Stimulated activated CD4-positive, alpha-beta T cell treated with anti-CD3 and anti-CD28 coated beads, Interleukin-1b, Interleukin-23, amount 100 ng/mL, for 24 hours (primary cell): ENCODE measurements at regions not wholly inside any gene's neighbourhood (a gene's known extent, or its start where the extent isn't known, plus 50 kb on each side); places are given as distances from the start of the nearest gene placed in this dataset.
"Not testable (repeated sequence)": the region's sequence is repeated elsewhere in the genome, so short reads cannot be mapped to it uniquely, and the experiment has no call there.

Source experiments
- DNase-seq, 4 experiments: peaks; one replicate each; pipeline ENCODE4 v3.0.0-alpha.2; 2020; ENCODE audit warnings: low read depth in 4 of 4, low spot score in 1 of 4

DNA sequence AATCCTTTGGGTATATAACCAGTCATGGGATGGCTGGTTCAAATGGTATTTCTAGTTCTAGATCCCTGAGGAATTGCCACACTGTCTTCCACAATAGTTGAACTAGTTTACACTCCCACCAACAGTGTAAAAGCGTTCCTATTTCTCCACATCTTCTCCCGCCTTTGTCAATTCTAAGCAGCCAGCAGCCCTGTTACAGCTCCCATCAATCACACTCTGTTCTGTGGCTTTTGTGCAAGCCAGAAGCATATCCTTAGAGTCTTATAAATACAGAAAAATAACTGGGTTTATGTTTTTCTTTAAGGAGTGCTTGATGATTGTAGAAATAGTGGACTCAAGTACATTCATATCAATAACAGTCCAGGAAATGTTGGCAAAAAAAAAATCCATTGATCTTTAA is 232.9 kb downstream of the ASMT start:
- DNase-seq = not testable (repeated sequence)

DNA sequence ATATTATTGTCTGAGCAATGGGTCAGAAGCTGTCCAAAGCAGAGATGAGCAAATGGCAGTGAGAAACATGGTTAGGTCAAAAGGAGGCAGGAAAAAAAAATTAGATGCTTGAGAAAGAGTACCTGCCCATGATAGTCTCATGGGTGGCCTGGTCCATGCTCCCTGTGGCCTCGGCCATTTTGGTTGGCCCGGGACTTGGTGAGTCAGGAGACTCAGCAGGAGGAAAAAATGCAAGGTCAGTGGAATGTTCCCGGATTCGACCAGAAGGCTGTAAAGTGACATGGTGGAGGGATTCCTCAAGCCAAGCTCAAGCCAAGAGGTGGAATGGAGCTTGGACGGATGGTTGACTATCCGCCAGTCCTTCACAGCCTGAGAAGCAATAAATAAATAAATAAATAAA is 236.7 kb downstream of the ASMT start:
- DNase-seq = no peak

DNA sequence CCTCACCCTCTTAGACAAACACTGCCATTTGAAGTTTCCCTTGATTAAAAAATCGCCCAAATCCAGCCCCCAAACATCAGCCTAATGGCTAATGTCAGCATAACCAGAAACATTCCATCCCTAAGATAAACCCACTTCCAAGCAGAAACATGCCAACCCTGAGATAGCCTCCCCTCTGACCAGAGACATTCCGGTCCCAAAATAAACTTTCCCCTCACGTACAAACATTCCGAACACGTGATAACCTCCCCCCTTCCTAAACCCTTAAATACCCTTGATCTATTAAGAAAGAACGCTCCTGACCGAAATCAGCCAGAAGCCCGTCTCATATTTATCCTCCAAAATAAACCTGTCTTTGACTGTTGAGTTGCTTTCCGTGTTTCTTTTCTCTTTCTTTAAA is 237.2 kb downstream of the ASMT start:
- DNase-seq = no peak

GRCh38 chrX:1853447-1853846 is 238.6 kb downstream of the ASMT start:
- DNase-seq = no peak

- DNase-seq = no peak
Observed at GRCh38 chrX:1853916-1854315, 239.1 kb downstream of the ASMT start.

- DNase-seq = not testable (repeated sequence)
Observed at GRCh38 chrX:1854861-1855260, 240.0 kb downstream of the ASMT start.

DNA sequence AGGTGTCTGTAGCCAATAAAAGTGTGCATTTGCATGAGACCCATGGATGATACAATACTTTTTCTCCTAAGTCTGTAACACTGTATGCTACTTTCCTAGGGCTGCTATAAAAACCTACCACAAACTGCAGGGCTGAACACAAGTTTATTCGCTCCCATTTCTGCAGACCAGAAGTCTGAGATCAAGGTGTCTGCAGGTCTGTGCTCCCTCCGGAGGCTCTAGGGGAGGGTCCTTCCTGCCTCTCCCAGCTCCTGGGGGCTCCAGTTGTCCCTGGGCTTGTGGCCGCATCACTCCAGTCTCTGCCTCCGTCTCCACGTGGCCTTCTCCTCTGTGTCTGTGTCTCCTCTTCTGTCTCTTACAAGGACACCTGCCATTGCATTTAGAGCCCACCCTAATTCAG is 244.4 kb downstream of the ASMT start:
- not testable (repeated sequence) for DNase-seq

DNA sequence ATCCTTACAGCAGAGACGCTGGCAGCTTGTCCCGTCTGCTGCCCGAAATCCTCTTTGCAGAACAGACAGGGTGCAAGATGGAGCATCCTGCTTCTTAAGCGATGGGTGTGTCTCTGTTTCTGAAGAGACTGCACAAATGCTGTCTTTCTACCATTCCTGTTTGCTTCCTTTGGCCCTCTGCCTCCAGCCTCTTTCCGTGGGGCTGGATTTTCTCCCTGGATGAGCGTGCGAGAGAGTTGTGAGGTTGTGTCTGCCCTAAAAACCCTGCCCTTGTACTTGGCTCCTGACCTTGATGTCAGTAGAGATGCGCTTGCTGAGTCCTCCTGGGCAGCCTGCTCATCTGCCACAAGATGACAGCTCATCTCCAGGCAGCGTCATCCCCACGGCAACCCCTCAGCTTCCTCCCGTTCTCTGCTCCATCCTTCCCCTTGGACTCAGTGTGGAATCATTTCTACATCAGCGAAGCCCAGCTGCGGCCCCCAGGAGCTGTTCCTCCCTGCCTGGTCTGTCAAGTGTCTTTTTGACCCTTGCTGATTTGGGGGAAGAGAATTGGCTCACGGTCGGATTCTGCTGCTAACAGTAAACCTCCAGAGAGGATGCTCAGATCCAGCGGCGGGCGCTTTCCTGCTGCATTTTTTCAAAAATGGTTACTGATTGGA is 246.2 kb downstream of the ASMT start:
- no peak for DNase-seq

- DNase-seq = not testable (repeated sequence)
Observed at GRCh38 chrX:1863995-1864394, 249.1 kb downstream of the ASMT start.

GRCh38 chrX:1870421-1870820 is 255.6 kb downstream of the ASMT start:
- DNase-seq = no peak

DNA sequence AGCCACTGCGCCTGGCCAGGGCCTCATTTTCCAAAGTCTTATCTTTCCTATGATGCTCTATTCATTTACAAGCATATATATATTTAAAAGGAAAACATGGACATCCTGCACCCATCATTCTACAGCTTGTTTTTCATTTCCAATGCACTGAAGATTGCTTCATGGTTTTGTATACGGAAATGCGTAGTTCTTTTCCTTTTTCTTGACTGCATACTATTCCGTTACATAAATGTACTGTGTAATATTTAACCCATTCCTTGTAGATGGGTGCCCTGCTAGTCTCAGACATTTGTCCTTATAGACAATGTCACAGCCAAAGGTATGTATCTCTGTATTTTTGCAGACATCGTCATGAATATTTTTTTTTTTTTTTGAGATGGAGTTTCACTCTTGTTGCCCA is 257.0 kb downstream of the ASMT start:
- DNase-seq = no peak

GRCh38 chrX:1873671-1874070 is 258.8 kb downstream of the ASMT start:
- no peak for DNase-seq

DNA sequence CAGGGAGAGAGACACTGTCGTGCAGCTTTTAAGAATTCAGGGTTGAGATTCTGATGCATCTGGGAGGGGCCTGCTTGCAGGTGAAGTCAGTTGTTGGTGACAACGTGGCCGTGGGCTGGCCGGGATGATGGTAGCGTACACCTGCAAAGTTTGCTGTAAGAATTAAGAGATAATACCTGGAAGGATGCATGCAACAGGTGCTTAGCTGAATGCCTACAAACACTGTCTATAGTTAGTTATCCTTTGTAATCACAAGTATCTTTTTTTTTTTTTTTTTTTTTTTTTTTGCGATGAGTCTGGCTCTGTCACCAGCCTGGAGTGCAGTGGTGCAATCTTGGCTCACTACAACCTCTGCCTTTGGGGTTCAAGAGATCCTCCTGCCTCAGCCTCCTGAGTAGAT is 259.6 kb downstream of the ASMT start:
- DNase-seq = no peak

- DNase-seq = no peak
Observed at GRCh38 chrX:1874899-1875298, 260.0 kb downstream of the ASMT start.

DNA sequence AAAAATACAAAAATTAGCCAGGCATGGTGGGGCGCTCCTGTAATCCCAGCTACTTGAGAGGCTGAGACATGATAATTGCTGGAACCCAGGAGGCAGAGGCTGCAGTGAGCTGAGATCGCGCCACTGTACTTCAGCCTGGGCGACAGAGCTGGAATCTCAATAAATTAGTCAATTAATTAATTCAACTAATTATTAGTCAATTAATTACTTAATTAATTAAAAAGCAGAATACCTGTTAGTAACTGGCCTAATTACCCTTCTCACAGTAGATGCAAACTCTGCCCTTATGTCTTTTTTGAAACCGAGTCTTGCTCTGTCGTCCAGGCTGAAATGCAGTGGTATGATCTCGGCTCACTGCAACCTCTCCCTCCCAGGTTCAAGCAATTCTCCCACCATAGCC is 261.2 kb downstream of the ASMT start:
- no peak for DNase-seq

DNA sequence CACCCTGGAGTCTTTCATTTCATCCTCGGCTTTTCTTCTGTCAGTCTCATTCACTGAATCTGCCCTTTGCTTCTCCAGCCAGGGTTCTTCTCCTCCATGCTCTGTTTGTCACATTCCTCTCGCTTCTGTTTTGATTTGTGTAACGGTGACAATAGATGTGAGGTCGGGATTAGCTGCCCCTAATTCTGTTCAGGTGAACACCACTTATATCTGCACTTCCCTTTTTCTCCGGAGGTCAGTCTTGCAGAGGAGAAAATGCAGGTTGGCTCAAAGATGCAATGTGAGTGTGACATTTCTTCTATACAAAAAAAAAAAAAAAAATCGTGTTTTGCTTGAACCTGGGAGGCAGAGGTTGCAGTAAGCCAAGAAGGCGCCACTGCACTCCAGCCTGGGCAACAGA is 262.9 kb downstream of the ASMT start:
- no peak for DNase-seq

DNA sequence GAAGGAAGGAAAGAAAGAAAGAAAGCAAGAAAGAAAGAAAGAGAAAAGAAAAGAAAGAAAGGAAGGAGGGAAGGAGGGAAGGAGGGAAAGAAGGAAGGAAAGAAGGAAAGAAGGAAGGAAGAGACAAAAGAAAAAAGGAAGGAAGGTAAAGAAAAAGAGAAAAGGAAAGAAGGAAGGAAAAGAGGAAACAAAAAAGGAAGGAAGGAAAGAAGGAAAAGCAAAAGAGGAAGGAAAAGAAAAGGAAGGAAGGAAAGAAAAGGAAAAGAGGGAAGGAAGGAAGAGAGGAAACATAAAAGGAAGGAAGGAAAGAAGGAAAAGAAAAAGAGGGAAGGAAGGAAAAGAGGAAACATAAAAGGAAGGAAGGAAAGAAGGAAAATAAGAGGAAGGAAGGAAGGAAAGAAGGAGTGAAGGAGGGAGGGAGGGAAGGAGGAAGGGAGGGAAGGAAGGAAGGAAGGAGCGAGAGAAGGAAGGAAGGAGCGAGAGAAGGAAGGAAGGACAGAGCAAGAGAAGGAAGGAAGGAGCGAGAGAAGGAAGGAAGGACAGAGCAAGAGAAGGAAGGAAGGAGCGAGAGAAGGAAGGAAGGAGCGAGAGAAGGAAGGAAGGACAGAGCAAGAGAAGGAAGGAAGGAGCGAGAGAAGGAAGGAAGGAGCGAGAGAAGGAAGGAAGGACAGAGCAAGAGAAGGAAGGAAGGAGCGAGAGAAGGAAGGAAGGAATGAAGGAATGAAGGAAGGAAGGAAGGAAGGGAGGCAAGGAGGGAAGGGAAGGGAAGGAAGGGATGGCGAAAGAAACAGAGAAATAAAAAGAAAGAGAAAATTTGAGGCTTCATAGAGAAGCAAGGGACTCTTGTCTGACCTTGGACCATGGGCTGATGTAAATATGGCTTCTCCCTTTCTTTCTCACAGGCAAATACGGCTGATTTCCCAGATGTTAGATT is 266.3 kb downstream of the ASMT start:
- not testable (repeated sequence) for DNase-seq

GRCh38 chrX:1883772-1884171 is 268.9 kb downstream of the ASMT start:
- DNase-seq = no peak

DNA sequence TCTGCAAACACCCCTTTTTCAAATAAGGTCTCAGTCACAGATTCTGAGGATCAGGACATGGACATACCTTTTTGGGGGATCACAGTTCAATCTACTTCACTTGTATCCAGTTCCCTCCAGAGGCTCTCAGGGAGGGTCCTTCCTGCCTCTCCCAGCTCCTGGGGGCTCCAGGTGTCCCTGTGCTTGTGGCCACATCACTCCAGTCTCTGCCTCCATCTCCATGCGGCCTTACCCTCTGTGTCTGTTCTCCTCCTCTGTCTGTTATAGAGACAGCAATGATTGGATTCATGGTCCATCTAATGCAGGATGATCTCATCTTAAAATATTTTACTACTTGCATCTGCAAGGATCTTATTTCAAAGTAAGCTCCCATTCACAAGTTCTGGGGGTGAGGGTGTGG is 269.6 kb downstream of the ASMT start:
- DNase-seq = no peak

DNA sequence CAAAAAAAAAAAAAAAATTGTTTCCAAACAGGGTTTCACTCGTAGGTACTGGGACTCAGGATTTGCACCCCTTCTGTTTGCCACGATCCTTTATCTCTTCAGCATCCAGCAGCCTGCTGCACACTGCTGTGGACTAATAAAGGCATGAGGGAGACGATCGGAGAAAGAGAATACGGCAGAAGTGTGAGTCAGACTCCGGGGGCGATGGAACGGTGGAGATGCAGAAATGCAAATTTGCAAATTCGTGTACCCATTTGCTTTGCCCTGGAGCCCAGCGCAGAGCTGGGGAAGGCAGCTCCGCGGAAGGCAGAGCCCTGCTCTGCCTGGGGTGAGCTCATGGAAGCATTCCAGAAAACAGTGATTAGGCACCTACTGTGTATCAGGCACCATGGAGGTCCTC is 270.3 kb downstream of the ASMT start:
- no peak for DNase-seq

GRCh38 chrX:1888305-1888704 is 273.4 kb downstream of the ASMT start:
- not testable (repeated sequence) for DNase-seq

DNA sequence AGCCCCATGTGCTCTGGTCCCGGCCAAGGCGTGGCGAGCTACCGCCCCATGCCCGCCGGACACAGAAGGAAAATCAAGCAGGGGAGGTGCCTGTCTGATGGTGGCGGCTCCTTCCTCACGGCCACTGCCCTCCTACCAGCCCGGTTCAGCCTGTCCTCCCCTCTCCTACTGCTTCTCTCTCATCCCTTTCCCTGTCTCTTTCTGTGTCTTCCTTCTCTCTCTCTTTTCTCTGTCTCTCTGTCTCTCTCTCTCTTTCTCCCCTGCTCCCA is 279.1 kb downstream of the ASMT start:
- DNase-seq = no peak

- DNase-seq = no peak
Observed at GRCh38 chrX:1894740-1895139, 279.9 kb downstream of the ASMT start.
